CD4-positive, alpha-beta T cell treated with Interleukin-21 for 1 hour (primary cell): ENCODE measurements at regions not wholly inside any gene's neighbourhood (a gene's known extent, or its start where the extent isn't known, plus 50 kb on each side); places are given as distances from the start of the nearest gene placed in this dataset.

Experiments
- DNase-seq: peaks from one replicate; pipeline ENCODE4 v3.0.0-alpha.2; 2020

DNA sequence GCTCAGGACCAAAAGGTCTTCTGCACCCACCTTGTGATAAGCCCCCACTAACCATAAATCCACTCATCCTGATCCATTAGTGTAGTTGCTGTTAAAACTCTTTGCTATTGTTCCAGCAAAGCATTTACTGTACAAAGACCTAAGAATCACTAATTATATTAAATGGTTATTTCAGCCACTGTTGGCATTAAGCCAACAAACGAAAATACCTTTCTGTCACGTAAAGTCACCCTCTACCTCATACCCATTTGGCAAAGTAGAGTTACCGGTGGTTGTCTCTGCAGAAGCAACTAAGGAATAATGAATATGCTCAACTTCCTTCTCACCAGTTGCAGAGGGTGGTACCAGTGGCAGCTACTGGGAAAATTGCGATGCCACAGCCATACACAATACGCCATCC is 224.5 kb downstream of the SP3 start:
- DNase-seq = no peak

DNA sequence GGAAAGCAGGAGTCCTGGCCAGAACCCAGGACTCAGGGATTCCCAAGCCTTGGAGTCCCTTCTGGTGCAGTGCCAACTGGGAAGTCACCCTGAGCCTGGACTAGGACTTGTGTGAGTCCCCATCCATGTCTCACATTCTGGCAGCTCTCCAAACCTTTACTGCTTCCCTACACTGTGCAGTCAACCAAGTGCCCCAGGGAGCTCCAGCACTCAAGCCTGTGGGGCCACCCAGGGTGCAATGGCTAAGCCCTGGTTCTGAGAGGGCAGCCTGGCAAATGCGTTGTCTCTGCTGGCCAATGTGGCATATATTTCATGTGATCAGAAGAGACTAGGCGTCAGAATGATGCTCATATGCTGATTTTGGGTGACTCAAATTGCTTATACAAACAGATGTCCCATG is 223.4 kb downstream of the SP3 start:
- no peak for DNase-seq

DNA sequence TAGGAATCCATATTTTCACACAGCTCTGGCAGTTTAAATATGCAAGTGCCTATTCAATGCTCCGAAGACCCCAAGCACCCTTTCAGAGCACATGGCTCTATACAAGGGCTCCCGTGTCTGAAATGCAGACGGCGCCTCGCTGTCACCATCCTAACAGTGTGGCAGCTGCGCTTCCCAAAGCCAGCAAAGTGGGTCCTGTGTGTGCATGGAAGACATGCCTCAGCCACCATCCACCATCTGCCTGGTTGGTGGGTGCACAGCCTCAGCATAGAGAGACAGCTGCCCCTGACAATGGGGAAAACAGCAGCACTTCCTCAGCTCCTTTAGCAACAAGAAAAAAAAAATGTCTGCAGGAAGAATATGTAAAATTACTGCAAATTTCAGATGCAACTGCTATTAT is 218.1 kb downstream of the SP3 start:
- DNase-seq = no peak

DNA sequence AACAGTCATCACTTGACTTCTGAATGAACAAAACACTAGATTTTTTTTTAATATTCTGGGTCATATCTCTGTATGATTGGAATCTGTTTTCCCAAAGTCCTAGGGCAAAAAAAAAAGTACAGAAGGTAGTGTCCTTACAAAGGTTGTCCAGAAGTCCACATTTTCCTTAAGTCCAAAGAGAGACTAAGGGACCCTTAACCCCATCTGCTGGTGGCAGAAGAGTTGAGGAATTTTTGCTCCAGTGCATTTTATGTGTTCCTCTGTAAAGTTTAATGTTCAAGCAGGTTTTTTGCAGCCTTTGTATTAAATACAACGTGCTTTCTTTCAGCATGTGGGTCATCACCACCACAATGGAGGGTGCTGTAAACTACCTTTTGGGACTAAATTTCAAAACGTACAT is 215.9 kb downstream of the SP3 start:
- no peak for DNase-seq

DNA sequence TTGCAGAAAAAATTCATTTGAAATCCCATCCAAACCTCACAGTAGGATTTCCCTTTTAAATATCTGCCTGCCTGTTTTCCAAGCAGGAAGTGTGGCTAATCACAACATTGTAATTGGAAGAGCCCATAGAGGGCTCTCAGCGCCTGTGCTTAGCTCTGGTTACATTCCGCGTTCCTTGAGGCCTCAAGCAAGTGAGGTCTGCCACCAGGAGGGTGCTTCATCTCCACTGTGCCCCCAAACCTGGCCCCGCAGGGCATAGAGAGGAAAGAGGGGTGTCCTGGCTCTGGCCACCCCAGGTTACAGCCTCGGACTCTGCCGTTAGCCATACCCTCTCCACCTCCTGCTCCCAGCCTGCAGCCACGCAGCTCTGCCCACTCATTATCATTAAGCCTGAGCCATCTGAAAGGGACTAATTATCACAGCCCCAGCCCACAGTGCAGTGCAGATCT is 214.8 kb downstream of the SP3 start:
- no peak for DNase-seq

DNA sequence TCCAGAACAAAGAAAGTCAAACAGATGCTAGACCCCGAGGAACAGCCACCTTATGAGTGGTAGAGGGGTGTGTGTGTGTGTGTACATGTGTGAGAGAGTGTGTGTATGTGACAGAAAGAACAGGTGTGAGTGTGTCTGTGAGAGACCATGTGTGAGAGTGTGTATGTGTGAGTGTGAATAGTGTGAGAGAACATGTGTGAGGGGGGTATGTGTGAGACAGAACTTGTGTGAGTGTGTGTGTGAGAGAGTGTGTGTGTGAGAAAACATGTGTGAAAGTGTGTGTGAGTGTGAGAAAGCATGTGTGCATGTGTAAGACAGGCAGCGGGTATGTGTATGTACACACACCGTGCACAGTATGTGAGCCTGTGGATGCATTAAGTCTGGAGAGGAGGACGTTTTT is 214.3 kb downstream of the SP3 start:
- no peak for DNase-seq

DNA sequence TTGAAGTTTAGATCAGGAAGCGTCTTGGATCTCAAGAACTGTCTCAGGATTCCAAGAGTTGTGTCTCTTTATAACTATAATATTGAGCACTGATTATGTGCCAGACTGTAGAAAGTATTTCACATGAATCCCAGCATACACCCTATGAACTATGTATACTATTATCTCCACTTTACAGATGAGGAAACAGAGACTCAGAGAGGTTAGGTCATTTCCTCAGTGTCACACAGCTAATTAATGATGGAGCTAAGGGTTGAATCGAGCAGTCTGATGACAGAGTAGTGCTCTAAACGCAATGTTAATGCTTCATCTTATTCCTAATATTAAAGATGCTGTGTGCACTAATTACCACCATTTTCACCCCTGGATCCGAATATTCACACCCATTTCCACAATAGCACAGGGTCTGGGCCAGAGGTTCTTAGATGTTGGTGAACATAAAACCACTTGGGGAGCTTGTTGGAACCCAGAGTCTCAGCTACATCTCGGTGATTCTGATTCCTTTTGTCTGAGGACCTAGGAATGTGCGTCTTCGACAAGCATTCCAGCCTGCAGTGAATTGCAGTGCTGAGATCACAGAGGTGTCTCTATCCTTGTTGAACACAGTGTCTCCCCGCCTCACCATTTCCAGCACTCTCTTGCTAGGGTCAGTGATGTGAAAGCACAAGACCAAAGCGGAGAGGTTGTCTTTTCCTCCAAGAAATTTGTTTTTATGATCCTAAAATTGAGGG is 213.8 kb downstream of the SP3 start:
- DNase-seq = no peak

DNA sequence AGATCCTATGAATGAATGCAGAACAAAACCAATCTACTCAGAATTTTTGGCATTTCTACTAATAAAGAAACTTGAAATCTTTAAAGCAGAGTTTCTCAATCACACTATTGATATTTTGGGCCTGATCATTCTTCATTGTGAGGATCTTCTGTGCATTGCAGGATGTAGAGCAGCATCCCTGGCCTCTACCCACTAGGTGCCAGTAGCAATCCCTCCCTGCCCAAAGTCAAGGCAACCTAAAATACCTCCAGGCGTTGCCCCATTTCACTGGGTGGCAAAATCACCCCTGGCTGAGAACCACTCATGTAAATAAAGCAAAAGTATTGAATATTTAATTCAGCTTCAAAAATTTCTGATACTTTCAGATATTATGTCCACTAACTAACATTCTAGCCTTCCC is 213.0 kb downstream of the SP3 start:
- no peak for DNase-seq

DNA sequence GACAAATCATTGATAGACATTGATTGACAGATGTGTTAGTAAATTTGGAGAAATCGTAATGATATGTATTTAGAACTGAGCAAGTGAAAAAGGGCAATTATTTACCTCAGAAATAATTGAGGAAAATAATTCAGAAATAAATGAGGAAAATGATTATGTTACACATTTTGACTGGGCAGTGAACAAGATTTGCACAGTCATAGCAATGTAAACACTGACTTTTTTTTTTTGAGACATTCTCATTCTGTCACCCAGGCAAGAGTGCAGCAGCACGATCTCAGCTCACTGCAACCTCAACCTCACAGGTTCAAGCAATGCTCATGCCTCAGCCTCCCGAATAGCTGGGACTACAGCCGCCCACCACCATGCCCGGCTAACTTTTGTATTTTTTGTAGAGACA is 211.7 kb downstream of the SP3 start:
- DNase-seq = no peak

DNA sequence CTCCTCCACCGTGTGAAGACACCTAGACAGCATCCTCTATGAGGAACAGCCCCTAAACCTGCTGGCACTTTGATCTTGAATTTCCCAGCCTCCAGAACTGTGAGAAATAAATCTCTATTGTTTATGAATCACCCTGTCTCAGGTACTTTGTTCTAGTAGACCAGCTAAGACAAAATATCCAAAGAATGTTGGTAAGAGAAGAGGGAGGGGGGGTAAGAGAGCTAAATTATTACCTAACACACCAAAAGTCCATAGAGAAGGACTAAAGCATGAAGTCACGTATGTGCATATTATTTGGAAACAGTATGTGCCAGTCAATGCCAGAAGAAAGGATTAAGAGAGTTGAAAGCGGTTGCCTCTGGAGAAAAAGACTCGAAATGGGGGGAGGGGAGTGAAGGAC is 211.0 kb downstream of the SP3 start:
- no peak for DNase-seq

DNA sequence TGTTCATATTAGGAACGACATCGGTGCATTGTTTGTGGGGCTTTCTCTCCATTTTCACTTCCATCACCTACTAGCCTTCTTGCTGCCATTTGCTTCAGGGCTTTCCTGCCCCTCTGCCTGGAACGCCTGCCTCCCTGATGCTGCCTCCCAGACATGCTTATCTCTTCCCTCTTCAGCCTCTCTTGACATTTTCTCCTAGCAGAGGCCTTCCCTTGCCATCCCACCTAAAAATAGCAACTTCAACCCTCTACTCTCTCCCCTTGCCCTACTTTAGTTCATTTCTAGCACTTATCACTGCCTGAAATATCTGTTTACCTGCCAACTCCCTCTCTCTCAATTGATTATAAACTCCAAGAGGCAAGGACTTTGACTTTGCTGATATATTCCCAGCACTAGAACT is 210.3 kb downstream of the SP3 start:
- no peak for DNase-seq

DNA sequence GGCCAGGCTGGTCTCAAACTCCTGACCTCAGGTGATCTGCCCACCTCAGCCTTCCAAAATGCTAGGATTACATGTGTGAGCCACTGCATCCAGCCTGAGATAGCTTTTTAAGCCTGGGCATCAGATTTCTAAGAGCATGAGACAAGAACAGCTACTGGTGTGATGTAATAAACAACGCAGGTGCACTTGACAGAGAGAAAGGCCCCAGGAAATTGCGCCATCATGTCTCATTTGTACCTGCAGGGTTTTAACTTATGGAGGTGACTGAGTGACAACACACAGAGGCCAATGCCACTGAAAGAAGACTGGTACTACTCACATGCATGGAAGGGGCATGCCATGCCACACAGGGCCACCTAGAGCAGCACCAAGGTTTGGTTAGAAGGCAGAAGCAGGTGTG is 209.4 kb downstream of the SP3 start:
- DNase-seq = no peak

DNA sequence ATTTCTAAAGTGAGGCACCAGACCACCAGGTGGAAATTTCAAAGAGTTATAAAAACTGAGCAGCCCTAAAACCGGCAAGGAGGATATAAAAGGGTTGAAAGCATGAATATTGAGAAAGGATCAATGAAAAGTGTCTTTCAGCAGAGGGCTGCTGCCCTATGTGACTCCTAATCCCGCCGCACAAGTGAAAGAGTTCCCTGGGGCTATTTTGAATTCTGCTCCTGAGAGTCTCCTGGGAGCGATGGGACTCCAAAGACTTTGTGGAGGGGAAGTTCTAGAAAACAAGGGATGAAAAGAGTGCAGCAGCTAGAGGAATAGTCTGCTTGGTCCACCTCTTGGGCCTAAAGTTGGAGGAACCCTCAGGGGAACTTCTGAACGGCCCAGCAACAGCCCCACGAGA is 205.2 kb downstream of the SP3 start:
- no peak for DNase-seq

DNA sequence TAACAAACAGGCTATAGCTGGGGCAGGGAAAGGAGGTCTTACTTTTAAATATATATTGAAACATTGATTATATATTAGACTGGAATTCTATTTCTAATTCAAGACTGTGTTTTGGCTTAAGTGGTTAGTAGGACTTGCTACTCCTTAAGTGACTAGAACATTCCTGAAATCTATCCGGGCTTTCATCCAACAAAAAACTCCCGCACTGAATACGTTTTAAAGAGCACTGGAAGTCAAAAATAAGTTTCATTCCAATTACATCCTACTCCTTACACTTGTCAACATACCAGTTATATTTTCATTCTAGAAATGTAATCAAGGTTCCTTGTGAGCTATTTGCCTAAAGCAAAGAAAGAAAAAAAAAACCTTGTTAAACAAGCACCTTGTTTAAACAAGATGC is 204.6 kb downstream of the SP3 start:
- DNase-seq = no peak

DNA sequence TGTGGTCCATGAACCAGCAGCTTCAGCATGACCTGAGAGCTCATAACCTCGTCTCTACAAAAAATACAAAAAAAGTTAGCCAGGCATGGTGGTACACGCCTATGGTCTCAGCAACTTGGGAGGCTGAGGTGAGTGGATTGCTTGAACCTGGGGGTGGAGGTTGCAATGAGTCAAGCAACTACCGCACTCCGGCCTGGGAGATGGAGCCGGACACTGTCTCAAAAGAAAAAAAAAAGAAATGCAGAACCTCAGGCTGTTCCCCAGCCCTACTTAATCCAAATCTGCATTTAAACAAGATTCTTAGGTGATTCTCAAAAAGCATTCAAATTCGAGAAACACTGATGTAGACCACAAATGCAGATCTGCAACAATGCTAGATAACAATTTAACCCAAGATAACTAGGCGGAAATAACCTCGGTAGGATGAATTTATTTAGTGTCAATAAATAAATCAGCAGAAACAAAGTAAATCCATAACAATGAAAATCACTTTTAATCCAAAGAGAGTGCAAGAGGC is 203.5 kb downstream of the SP3 start:
- no peak for DNase-seq

DNA sequence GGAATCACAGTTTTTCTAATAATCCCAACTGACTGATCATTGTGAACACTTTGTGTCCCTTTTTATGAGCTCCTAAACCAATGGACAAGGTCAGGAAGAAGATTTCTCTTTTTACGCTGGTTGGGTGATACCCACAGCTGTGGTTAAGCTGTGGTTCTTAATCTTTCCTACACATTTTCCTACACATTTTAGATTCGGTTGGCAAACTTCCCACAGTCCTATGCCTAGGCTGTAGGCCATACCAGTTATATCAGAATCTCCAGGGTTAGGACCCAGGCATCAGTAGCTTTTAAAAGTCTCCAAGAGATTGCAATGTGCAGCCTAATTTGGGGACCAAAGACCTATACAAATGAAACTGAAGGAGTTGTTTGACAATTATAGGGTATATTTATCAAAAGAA is 203.0 kb downstream of the SP3 start:
- DNase-seq = no peak

DNA sequence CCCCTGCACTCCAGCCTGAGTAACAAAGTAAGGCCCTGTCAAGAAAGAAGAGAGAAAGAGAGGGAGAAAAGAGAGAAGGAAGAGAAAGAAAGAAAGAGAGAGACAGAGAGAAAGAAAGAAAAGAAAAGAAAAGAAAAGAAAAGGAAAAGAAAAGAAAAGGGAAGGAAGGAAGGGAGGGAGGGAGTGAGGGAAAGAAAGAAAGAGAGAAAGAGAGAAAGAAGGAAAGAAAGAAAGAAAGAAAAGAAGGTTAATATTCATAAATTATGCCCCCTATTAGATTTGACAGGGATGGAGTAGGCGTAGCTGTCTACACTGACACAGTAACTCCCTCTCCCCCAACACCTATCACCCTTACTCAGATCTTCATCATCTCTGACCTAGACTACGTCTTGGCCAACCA is 202.3 kb downstream of the SP3 start:
- no peak for DNase-seq

DNA sequence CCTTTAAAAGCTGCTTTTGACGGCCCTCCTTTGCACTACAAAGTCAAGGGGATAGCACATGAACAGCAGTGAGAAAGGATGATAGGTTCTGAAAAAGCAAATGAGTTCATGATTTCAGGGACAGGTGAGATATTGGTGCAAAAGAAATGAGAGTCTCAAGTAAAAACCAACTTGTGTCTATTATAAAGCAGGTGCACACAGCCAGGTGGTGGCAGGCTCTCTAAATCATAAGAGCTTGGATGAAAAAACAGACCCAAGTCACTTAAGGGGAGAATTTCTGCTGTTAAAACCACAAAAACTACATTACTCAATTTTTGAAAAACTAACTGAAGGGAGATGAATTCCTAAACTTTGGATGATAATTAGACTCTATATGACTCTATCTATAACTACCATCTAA is 201.5 kb downstream of the SP3 start:
- no peak for DNase-seq

DNA sequence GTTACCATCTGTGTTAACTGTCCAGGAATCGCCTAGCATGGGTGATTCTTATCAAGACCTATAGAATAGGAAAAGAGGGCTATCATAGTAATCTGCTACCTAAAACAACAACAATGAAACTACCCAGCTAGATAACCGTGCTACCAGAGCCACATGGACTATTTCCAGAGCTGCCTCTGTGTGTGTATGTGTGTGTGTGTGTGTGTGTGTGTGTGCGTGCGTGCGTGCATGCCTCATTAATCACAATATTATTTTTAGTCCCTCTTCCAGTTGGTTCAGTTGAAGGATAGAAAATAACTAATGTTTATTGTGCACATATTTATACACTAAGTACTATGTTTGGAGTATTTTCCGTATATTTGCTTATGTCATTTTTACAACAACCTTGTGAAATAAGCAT is 201.1 kb downstream of the SP3 start:
- DNase-seq = no peak

DNA sequence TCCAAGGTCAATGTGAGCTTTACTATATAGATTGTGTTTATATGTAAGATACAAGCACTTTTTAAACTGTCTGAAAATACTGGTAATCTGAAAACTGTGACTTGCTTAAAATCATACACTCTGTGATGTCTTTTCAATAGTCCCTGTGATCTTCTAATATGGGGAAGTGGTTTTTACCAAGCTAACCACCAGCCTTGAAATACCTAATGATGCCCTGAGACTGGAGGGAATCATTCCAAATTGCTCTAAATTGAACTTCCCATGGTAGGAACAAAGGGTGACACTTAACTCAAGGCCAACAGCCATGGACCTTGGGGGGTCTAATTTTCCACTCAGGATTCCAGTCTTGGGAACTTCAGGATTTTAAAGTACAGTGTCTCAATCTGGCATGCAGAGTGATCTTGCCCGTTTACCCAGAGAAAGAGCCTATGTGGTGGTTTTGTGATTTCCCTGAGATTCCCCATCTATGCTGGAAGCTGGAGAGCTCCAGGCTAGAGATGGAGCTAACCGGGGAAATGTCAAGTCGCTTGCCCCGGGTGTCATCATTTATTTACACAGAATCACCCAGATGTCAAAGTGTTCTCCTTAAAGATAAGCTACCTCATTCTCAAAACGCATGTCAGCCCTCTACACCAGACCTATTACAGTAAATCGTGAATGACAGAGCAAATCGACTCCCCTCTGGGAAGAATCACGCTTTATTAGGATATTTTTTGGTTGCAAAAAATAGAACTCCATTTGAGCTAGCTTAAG is 198.5 kb downstream of the SP3 start:
- no peak for DNase-seq

DNA sequence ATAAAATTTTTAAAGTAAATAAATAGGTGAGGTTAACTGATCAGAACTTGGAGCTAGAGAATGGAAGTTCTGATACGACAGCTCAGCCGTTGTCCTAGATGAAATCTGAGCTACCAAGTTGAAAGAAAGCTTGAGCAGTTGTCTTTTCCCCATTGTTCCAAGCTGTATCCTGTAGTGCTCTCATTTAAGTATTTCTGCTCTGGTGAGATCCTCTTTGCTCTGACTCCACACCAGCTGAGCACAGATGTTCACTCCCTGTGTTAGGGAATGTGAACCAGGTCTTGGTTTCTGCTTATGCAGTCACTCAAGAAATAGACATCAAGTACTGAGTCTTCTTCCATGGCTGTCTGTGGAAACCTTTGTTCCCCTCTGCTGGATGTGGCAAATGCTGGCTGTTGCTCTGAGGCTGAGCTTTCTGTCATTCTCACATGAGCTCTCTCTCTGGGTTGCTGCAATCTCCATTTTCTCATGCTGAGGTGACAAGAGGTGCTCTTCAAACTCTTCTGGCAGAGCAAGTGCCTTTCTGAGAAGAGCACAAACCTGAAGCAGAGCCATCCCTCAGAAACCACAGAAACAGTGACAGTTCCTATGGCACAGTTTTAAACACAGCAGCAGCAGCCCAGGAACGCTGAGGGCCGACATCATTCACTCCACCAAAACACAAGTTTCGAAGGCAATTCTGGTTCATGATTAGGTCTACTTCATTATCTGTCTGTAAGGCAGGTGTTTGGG is 194.1 kb downstream of the SP3 start:
- no peak for DNase-seq

DNA sequence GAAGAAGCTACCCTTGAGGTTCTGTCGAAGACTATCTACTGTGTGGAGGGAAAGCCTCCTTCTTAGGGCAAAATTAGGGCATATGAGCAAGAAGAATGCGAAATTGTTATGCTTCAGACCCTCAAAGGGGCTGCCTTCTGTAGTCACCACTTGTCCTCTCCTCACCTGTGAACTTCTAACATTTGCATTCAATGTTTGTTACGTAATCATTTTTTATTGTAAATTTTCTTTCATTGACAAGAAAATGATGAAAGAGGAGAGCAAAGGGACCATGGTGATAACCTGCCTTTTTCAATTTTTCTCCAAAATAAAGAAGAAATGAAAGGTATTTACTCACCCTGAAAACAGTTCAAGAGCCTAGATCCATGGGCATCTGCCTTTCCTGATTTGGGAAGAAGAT is 193.0 kb downstream of the SP3 start:
- no peak for DNase-seq

DNA sequence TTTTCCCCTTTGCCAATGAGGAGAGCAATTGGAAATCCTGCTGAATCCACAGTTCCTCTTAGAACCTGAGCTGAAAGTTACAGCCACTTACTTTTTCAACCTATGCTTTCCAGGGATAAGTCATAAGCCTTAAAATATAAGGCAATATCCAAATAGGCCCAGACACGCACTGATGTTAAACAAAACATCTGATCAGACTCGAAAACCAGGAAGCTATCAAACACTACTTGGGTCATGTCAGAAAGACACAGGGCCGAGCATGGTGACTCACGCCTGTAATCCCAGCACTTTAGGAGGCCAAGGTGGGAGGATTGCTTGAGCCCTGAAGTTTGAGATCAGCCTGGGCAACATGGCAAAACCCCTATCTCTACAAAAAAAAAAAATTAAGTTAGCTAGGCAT is 192.1 kb downstream of the SP3 start:
- no peak for DNase-seq

DNA sequence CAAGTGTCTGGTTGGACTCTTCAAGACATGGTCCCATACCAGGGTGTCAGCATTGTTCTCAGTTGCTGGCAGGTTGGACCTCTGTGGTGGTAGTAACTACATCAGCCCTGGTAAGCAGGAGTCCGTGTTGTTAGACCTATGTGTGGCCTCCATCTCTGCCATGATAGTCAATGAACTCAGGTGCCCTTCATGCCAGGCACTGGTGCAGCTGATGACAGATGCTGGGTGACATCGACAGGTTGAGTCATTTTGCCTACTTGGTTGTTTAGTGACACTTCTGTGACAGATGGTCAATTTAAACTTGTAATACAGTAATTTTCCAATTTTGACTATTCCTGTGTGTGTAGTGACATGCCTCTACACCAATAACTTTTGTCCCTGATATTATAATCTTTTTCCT is 189.7 kb downstream of the SP3 start:
- no peak for DNase-seq
